Mesenchymal stem cell (in vitro differentiated cells and primary cell): ENCODE measurements at regions not wholly inside any gene's neighbourhood (a gene's known extent, or its start where the extent isn't known, plus 50 kb on each side); places are given as distances from the start of the nearest gene placed in this dataset.

Experiments used
- DNase-seq: peaks from one replicate; pipeline ENCODE4 v3.0.0-alpha.2; 2013
- H2AFZ ChIP-seq: one replicate; pipeline ENCODE4 v1.6.1; 2013; ENCODE audit warnings: low read depth, mild to moderate bottlenecking, control low read depth, inconsistent platforms, low read length, moderate library complexity
- H2AK5ac ChIP-seq: 2 replicates; pipeline ENCODE4 v1.6.1; 2013; ENCODE audit warnings: low read length, moderate library complexity, mild to moderate bottlenecking, inconsistent platforms; ENCODE audit not compliant: severe bottlenecking
- H2BK120ac ChIP-seq: one replicate; pipeline ENCODE4 v1.6.1; 2013; ENCODE audit warnings: low read depth, mild to moderate bottlenecking, inconsistent platforms, low read length, moderate library complexity
- H2BK12ac ChIP-seq, 2 experiments: one replicate each; pipeline ENCODE4 v1.6.1; 2013; ENCODE audit warnings: inconsistent platforms in 2 of 2, low read length in 2 of 2, mild to moderate bottlenecking in 2 of 2, moderate library complexity in 2 of 2, control low read depth in 1 of 2
- H2BK15ac ChIP-seq: one replicate; pipeline ENCODE4 v1.6.1; 2013; ENCODE audit warnings: mild to moderate bottlenecking, low read depth, inconsistent platforms; ENCODE audit not compliant: poor library complexity, severe bottlenecking
- H2BK5ac ChIP-seq: 2 replicates; pipeline ENCODE4 v1.6.1; 2013; ENCODE audit warnings: low read depth, mild to moderate bottlenecking, low read length, control low read depth, inconsistent platforms; ENCODE audit not compliant: poor library complexity, severe bottlenecking
- H3K14ac ChIP-seq, 2 experiments: one replicate each; pipeline ENCODE4 v1.6.1; 2013; ENCODE audit warnings: inconsistent platforms in 2 of 2, low read length in 2 of 2, control low read depth in 1 of 2, mild to moderate bottlenecking in 1 of 2, moderate library complexity in 1 of 2
- H3K18ac ChIP-seq, 2 experiments: one replicate each; pipeline ENCODE4 v1.6.1; 2013; ENCODE audit warnings: inconsistent platforms in 2 of 2, low read length in 2 of 2, control low read depth in 1 of 2, low read depth in 1 of 2, mild to moderate bottlenecking in 1 of 2
- H3K23ac ChIP-seq, 2 experiments: one replicate each; pipeline ENCODE4 v1.6.1; 2013; ENCODE audit warnings: inconsistent platforms in 2 of 2, low read length in 2 of 2, mild to moderate bottlenecking in 2 of 2, moderate library complexity in 2 of 2, control low read depth in 1 of 2
- H3K27ac ChIP-seq: 2 replicates; pipeline ENCODE4 v1.5.1; 2013; ENCODE audit warnings: mild to moderate bottlenecking, moderate library complexity, low read length, control low read depth, inconsistent platforms; ENCODE audit not compliant: poor library complexity, severe bottlenecking
- H3K27me3 ChIP-seq, 2 experiments: 2 replicates each; pipeline versions ENCODE4 v1.6.1 to v1.7.0; 2013; ENCODE audit warnings: low read length in 2 of 2, mild to moderate bottlenecking in 2 of 2, moderate library complexity in 2 of 2, control low read depth in 1 of 2, inconsistent platforms in 1 of 2; ENCODE audit not compliant: control insufficient read depth in 1 of 2, insufficient read depth in 1 of 2
- H3K36me3 ChIP-seq, 2 experiments: 2 replicates each; pipeline versions ENCODE4 v1.6.1 to v1.7.0; 2013; ENCODE audit warnings: low read length in 2 of 2, control low read depth in 1 of 2, inconsistent platforms in 1 of 2, low read depth in 1 of 2, mild to moderate bottlenecking in 1 of 2; ENCODE audit not compliant: insufficient read depth in 2 of 2, control insufficient read depth in 1 of 2
- H3K4ac ChIP-seq, 2 experiments: one replicate each; pipeline ENCODE4 v1.6.1; 2013; ENCODE audit warnings: inconsistent platforms in 2 of 2, low read length in 2 of 2, mild to moderate bottlenecking in 2 of 2, moderate library complexity in 2 of 2, control low read depth in 1 of 2, low read depth in 1 of 2
- H3K4me1 ChIP-seq: 2 replicates; pipeline ENCODE4 v1.6.1; 2013; ENCODE audit warnings: low read depth, low read length, control low read depth; ENCODE audit not compliant: control insufficient read depth, insufficient read depth
- H3K4me2 ChIP-seq: 2 replicates; pipeline ENCODE4 v1.6.1; 2013; ENCODE audit warnings: low read length, mild to moderate bottlenecking, inconsistent platforms; ENCODE audit not compliant: poor library complexity, severe bottlenecking
- H3K4me3 ChIP-seq, 2 experiments: 2 replicates each; pipeline versions ENCODE4 v1.5.1 to v1.7.0; 2013; ENCODE audit warnings: low read length in 2 of 2, mild to moderate bottlenecking in 2 of 2, control low read depth in 1 of 2, low read depth in 1 of 2; ENCODE audit not compliant: insufficient read depth in 1 of 2
- H3K79me1 ChIP-seq: replicated peaks from 2 replicates; pipeline ENCODE4 v1.6.1; 2013; ENCODE audit warnings: mild to moderate bottlenecking, control low read depth, low read length, inconsistent platforms; ENCODE audit not compliant: poor library complexity, severe bottlenecking
- H3K9ac ChIP-seq: 2 replicates; pipeline ENCODE4 v1.7.0; 2013; ENCODE audit warnings: mild to moderate bottlenecking, low read length, moderate library complexity
- H3K9me3 ChIP-seq: 2 replicates; pipeline ENCODE4 v1.7.0; 2013; ENCODE audit warnings: mild to moderate bottlenecking, low read length; ENCODE audit not compliant: control insufficient read depth
- H4K8ac ChIP-seq: one replicate; pipeline ENCODE4 v1.6.1; 2013; ENCODE audit warnings: inconsistent platforms, mild to moderate bottlenecking, low read length, moderate library complexity
- H4K91ac ChIP-seq: one replicate; pipeline ENCODE4 v1.6.1; 2013; ENCODE audit warnings: mild to moderate bottlenecking, low read length, inconsistent platforms
- WGBS: methylation state at CpG from one replicate; pipeline ENCODE4 v1.1.7; 2013; ENCODE audit warnings: mixed read lengths; 5-methylcytosine and 5-hydroxymethylcytosine counted together

GRCh38 chr14:48005986-48006385 lies 330.6 kb upstream of the MDGA2 start:
- Histone ChIP-seq H3K4me1 (no peaks in the 10 kb centered on the region), H3K23ac (no peak overlapping the region), H2AFZ (no peak overlapping the region), H3K79me1 (no peaks in the 10 kb centered on the region), H2BK15ac (no peak overlapping the region), H3K27me3 (no peaks in the 10 kb centered on the region), H3K18ac (no peak overlapping the region), H3K36me3 (no peaks in the 10 kb centered on the region), H3K4me2 (no peak overlapping the region), H4K91ac (no peak overlapping the region), H3K4ac (no peak overlapping the region), H2AK5ac (no peak overlapping the region), H2BK120ac (no peak overlapping the region), H3K9ac (no peak overlapping the region), H3K9me3 (no peaks in the 10 kb centered on the region), H3K27ac (no peak overlapping the region), H3K14ac (no peak overlapping the region), H4K8ac (no peak overlapping the region), H2BK5ac (no peak overlapping the region), H2BK12ac (no peak overlapping the region), H3K4me3 (no peak overlapping the region)
- DNase-seq = no peak
- WGBS = 75% methylated on average over 1 of the region's 1 CpG

- Histone ChIP-seq H3K14ac (no peak overlapping the region), H3K4me3 (no peak overlapping the region), H4K8ac (no peak overlapping the region), H2BK120ac (no peak overlapping the region), H3K27me3 (no peaks in the 10 kb centered on the region), H3K4me2 (no peak overlapping the region), H3K18ac (no peak overlapping the region), H2AK5ac (no peak overlapping the region), H3K9me3 (no peaks in the 10 kb centered on the region), H3K9ac (no peak overlapping the region), H2BK15ac (no peak overlapping the region), H3K27ac (no peak overlapping the region), H3K4ac (no peak overlapping the region), H3K36me3 (no peaks in the 10 kb centered on the region), H2BK12ac (no peak overlapping the region), H2AFZ (no peak overlapping the region), H3K79me1 (no peaks in the 10 kb centered on the region), H4K91ac (no peak overlapping the region), H3K23ac (no peak overlapping the region), H2BK5ac (no peak overlapping the region), H3K4me1 (no peaks in the 10 kb centered on the region)
- no peak for DNase-seq
Observed at GRCh38 chr14:47993883-47994282, 318.5 kb upstream of the MDGA2 start.

GRCh38 chr14:47988175-47988574 lies 312.8 kb upstream of the MDGA2 start:
- no peaks in the 10 kb centered on the region for H3K79me1 ChIP-seq
- H3K14ac ChIP-seq = no peak overlapping the region
- no peaks in the 10 kb centered on the region for H3K27me3 ChIP-seq
- H3K23ac ChIP-seq = no peak overlapping the region
- H2BK5ac ChIP-seq = no peak overlapping the region
- H4K91ac ChIP-seq = no peak overlapping the region
- H2AFZ ChIP-seq = no peak overlapping the region
- H3K9me3 ChIP-seq = no peaks in the 10 kb centered on the region
- H3K27ac ChIP-seq = no peak overlapping the region
- H3K36me3 ChIP-seq = no peaks in the 10 kb centered on the region
- H2BK120ac ChIP-seq = no peak overlapping the region
- DNase-seq = no peak
- no peak overlapping the region for H3K4me2 ChIP-seq
- WGBS = 74% methylated on average over 1 of the region's 2 CpGs
- no peak overlapping the region for H2BK15ac ChIP-seq
- H3K4ac ChIP-seq = no peak overlapping the region
- H3K4me3 ChIP-seq = no peak overlapping the region
- no peak overlapping the region for H3K9ac ChIP-seq
- no peak overlapping the region for H2BK12ac ChIP-seq
- H3K4me1 ChIP-seq = no peaks in the 10 kb centered on the region
- no peak overlapping the region for H4K8ac ChIP-seq
- no peak overlapping the region for H2AK5ac ChIP-seq
- no peak overlapping the region for H3K18ac ChIP-seq

- no peak overlapping the region for H2BK15ac ChIP-seq
Observed at GRCh38 chr14:47978871-47979270, 303.5 kb upstream of the MDGA2 start.

More at GRCh38 chr14:47978871-47979270, 303.5 kb upstream of the MDGA2 start:
- Histone ChIP-seq H3K4me1 (no peaks in the 10 kb centered on the region), H3K4ac (no peak overlapping the region), H3K4me2 (no peak overlapping the region), H3K9me3 (no peaks in the 10 kb centered on the region), H3K27me3 (no peaks in the 10 kb centered on the region), H4K91ac (no peak overlapping the region), H3K9ac (no peak overlapping the region), H3K27ac (no peak overlapping the region), H2BK12ac (no peak overlapping the region), H3K36me3 (no peaks in the 10 kb centered on the region), H3K4me3 (no peak overlapping the region), H3K14ac (no peak overlapping the region), H4K8ac (no peak overlapping the region), H2AK5ac (no peak overlapping the region), H2BK5ac (no peak overlapping the region), H3K79me1 (no peaks in the 10 kb centered on the region), H2AFZ (no peak overlapping the region), H3K18ac (no peak overlapping the region), H3K23ac (no peak overlapping the region), H2BK120ac (no peak overlapping the region)
- no peak for DNase-seq
